Suppressor macrophage treated with lipopolysaccharide for 1 hour (primary cell): ENCODE measurements at regions not wholly inside any gene's neighbourhood (a gene's known extent, or its start where the extent isn't known, plus 50 kb on each side); places are given as distances from the start of the nearest gene placed in this dataset.

Source experiments
- DNase-seq, 3 donors: peaks; one replicate each; pipeline ENCODE4 v3.0.0-alpha.2; 2020 to 2022

- no peak for DNase-seq
These were observed 136.2 kb downstream of the TEX29 start for GRCh38 chr13:111456452-111457230.

DNA sequence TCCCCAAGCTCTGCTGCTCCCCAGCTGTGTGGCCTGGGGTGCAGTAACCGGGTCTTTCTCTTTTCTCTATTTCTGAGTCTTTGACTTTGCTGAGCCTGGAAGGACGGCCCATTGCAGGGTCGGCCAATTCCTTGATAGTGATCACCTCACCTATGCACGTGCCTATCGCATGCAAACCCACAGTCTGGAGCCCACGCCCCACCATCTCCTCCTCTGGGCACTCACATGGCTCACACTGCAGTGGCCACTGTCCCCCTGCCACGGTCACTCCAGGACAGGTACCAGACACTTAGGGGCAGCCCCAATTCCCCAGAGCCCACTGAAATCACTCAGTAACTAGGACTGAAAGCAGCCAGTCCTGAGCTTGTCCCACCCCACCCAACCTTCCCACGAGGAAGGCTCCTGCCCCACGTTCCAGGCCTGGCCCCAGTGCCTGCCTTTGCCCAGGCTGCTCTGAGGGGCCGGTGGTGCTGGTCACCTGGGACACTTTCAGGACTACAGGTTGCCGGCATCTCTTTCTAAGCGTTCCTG is 137.6 kb downstream of the TEX29 start:
- no peak for DNase-seq

DNA sequence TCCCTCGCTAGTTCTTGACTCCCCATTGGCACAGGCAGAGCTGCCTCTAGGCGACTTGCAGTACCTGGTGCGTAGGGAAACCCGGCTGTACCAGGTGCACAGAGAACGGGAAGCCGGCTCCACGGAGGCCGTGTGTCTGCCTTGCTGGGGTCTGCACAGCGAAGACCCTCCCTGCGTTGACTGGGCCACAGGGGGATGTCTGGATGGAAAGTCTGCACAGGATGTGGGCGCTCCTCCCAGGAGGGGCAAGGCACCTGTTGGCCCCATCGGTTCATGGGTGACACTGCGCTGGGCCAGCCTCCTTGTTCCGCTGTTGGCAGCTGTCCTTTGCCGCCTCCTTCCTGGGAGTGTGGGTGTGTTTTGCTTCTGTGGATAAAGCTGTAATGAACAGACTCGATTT is 138.3 kb downstream of the TEX29 start:
- DNase-seq: no peak

- no peak for DNase-seq
These were observed 139.5 kb downstream of the TEX29 start for GRCh38 chr13:111459803-111460547.

DNA sequence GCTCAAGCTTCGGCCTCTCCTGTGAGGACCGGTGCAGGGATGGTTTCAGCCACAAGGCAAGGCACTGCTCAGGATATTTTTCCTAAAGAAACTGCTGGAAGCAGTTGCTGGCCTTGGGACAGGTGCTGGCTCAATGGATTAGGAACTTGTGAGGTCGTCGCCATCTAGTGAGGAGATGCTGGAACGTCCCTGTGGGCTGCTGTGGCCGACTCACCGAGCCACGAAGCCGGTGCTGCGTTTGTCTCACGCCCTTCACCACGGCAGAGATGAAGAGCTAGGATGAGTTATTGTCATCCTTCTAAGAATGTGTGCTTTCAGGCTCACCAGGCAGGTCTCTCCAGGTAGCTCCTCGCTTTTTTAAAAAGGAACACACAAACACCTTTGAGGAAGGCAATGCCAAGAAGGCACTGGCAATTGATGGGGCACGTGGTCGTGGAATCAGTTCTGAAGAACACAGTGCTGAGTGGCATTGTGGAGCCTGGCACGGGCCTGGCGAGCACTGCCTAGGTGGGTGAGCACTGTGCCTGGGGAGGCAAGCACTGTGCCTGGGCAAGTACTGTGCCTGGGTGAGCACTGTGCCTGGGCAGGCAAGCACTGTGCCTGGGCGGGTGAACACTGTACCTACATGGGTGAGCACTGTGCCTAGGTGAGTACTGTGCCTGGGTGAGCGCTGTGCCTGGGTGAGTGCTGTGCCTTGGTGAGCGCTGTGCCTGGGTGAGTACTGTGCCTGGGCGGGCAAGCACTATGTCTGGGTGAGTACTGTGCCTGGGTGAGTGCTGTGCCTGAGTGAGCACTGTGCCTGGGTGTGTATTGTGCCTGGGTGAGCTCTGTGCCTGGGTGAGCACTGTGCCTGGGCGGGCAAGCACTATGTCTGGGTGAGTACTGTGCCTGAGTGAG is 140.4 kb downstream of the TEX29 start:
- DNase-seq: peak in 1 of 3 donors; percentile 3

DNA sequence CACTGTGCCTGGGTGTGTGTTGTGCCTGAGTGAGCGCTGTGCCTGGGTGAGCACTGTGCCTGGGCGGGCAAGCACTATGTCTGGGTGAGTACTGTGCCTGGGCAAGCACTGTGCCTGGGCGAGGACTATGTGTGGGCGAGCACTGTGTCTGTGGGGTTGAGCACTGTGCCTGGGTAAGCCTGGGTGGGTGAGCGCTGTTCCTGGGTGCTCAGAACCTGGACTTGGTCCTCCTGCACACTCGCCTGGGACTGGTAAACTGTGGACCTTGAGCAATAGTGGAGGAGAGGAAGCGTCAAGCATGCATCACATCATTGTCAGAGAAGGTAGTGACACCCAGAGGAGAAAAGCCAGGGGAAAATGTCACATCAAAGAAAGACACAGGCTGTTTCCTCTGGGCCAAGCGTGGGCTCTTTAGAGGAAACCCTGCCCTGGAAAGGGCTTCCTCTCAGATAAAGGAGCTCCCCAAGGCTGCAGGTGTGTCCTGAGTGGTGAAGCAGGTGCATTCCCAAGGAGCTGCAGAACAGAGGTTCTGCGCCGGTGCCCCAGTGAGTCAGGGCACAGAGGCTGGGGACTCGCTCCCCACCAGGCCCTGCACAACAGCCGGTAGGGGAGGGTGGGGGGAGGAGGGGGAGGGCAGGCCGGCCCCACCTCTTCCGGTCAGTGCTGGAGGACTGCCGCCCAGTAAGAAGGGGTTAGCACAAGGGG is 141.2 kb downstream of the TEX29 start:
- DNase-seq: no peak

GRCh38 chr13:111462221-111462764 is 141.9 kb downstream of the TEX29 start:
- no peak for DNase-seq

- DNase-seq: no peak
These were observed 142.5 kb downstream of the TEX29 start for GRCh38 chr13:111462944-111463343.

- no peak for DNase-seq
These were observed 146.9 kb downstream of the TEX29 start for GRCh38 chr13:111467111-111467890.

GRCh38 chr13:111468037-111468959 is 147.9 kb downstream of the TEX29 start:
- DNase-seq: no peak

- no peak for DNase-seq
These were observed 149.0 kb downstream of the TEX29 start for GRCh38 chr13:111469450-111469849.

GRCh38 chr13:111469916-111470506 is 149.6 kb downstream of the TEX29 start:
- DNase-seq: no peak

GRCh38 chr13:111470933-111471332 is 150.5 kb downstream of the TEX29 start:
- DNase-seq: no peak

- no peak for DNase-seq
These were observed 151.6 kb downstream of the TEX29 start for GRCh38 chr13:111472083-111472482.

DNA sequence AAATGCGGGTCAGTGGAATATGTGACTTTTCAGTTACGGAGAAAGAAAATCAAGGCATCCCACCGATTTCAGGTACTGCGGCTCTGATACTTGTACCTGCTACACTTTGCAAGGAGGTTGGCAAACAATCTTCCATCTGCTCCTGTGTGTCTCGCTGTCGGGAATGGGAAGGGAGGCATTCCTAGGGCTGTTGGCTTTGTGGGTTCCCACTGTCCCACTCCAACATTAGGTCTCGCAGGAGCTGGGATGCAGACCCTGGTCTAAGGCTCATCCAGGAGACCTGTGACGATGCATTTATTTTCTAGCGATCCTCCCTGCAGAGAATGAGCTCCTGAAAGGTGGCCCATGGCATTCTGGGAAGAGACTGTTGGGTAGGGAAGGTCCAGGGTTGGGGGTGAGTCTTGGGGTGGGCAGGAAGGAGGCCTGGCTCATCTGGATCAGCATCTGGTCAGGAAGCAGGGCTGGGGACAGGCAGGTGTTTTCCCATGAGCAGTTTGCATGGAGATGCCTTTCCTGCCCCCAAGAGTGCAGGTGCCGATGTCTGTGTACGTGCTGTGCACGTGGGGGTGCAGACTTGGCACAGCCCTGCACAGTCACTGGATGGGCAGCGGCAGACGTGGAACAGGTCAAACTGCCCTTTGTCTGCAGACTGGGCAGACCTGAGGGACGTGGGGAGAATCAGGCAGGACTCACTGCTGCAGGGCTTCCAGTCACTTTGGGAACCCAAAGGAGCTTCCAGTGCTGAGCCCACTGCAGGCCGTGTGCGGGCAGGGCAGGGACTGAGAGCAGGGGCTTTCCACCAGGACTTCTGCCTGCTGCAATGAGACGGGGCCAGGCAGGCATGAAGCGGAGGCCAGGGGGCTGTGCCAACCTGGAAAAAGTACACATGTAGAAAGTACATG is 152.4 kb downstream of the TEX29 start:
- DNase-seq: no peak

DNA sequence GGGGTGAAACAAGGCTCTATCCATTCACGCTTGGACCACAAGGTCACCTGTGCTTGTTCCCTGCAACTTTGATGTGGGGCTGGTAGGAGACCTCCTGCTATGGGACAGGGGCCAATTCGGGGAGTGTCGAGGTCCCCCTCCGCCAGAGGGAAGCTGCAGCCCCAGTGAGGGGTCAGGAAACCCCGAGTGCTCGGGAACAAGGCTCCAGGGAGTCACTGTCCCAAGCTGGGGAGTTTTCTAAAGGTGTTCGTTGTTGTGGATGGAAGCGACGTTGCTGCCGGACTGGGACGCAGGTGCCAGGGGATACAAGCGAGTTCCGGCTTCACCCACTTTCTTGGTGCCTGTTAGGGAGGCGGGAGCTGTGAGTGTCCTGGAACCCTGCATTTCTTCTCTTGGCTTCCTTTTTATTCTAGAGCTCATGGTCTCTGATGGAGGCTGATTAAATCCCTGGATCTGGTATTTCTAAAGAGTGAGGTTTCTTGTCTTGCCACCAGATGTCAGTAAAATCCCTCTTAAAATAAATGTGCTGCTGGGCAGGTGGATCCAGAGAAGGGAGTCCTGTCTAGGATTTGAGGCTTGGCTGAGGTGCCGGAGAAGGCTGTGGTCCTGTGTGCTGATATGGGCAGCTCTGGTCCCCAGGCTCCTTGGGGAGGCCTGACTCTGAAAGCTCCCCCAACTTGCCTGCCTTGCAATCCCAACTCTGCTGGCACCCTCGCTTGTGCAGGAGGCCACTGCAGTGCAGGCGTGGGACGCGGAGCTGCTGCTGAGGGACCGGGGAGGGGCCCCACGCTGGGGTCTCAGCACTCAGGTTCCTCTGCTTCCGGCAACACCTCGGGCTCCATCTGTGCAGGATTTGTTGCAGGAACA is 153.9 kb downstream of the TEX29 start:
- DNase-seq: peak in 2 of 3 donors; percentile 4 to 14

- DNase-seq: no peak
These were observed 155.0 kb downstream of the TEX29 start for GRCh38 chr13:111475488-111475887.

GRCh38 chr13:111476197-111476596 is 155.8 kb downstream of the TEX29 start:
- no peak for DNase-seq
